Endothelial cell of umbilical vein (primary cell): ENCODE measurements at regions not wholly inside any gene's neighbourhood (a gene's known extent, or its start where the extent isn't known, plus 50 kb on each side); places are given as distances from the start of the nearest gene placed in this dataset.

Experiments
- BruUV-seq: library from RNA; stranded (reverse); fragments of 400-500 nt; replicated peaks from 2 replicates; lab custom pipeline; 2021; lab: Mats Ljungman, UMichigan
- CTCF ChIA-PET: fragments of 300-600, 350-600 bp; sonication (Branson Sonifier 250); formaldehyde crosslinking; loops from one replicate; lab custom pipeline; 2021; ENCODE audit warnings: antibody characterized with exemption, inconsistent platforms; lab: Charles Lee
- POLR2A ChIA-PET: fragments of 300-600, 350-600 bp; sonication (Branson Sonifier 250); formaldehyde crosslinking; loops from one replicate; lab custom pipeline; 2021; ENCODE audit warnings: antibody characterized with exemption, inconsistent platforms; lab: Charles Lee
- DNase-seq: peaks from one replicate; pipeline ENCODE4 v3.0.0-alpha.2; 2011; ENCODE audit warnings: low read depth, low spot score
- FAIRE-seq: peaks from 2 replicates; lab custom pipeline; 2011; peaks lifted over from hg19 to GRCh38; lab: Jason Lieb, UNC
- H2AFZ ChIP-seq: 2 replicates; pipeline ENCODE4 v1.6.0; 2012; ENCODE audit warnings: low read depth, low read length, control low read depth, inconsistent platforms
- H3K27ac ChIP-seq: 2 replicates; pipeline ENCODE4 v1.5.1; 2011; ENCODE audit warnings: low read depth, mild to moderate bottlenecking, control low read depth, low read length, moderate library complexity; ENCODE audit not compliant: insufficient read depth
- H3K27me3 ChIP-seq, 2 experiments: 2 replicates each; pipeline versions ENCODE4 v1.6.0 to v1.6.1; 2011; ENCODE audit warnings: low read length in 2 of 2, mixed read lengths in 1 of 2; ENCODE audit not compliant: control insufficient read depth in 2 of 2, insufficient read depth in 2 of 2
- H3K36me3 ChIP-seq, 2 experiments: 2 replicates in 1 of 2; 3 replicates in 1 of 2; pipeline ENCODE4 v1.5.1; 2011; ENCODE audit warnings: low read length in 2 of 2, mild to moderate bottlenecking in 1 of 2, moderate library complexity in 1 of 2; ENCODE audit not compliant: control insufficient read depth in 2 of 2, insufficient read depth in 2 of 2; ENCODE audit errors: extremely low read depth in 1 of 2
- H3K4me1 ChIP-seq: 3 replicates; pipeline ENCODE4 v1.5.1; 2011; ENCODE audit warnings: mild to moderate bottlenecking, low read length; ENCODE audit not compliant: control insufficient read depth, insufficient read depth; ENCODE audit errors: extremely low read depth
- H3K4me2 ChIP-seq: 2 replicates; pipeline ENCODE4 v1.6.1; 2011; ENCODE audit warnings: low read length, control low read depth, mixed read lengths; ENCODE audit not compliant: insufficient read depth
- H3K4me3 ChIP-seq, 3 experiments: fragments of 200-600 bp in 1 of 3; sonication (generic), shearing (Covaris generic) in 1 of 3; replicated peaks in 1 of 3; 2 replicates each; pipeline ENCODE4 v1.5.1; 2011 to 2016; ENCODE audit warnings: control low read depth in 3 of 3, low read length in 3 of 3, mild to moderate bottlenecking in 2 of 3, inconsistent platforms in 1 of 3, low read depth in 1 of 3, moderate library complexity in 1 of 3; ENCODE audit not compliant: insufficient read depth in 1 of 3
- H3K79me2 ChIP-seq: 2 replicates; pipeline ENCODE4 v1.6.0; 2012; ENCODE audit warnings: low read length, inconsistent platforms; ENCODE audit not compliant: control insufficient read depth, insufficient read depth
- H3K9ac ChIP-seq: replicated peaks from 2 replicates; pipeline ENCODE3; 2011; ENCODE audit warnings: low read length, control low read depth; ENCODE audit not compliant: insufficient read depth; ENCODE audit errors: extremely low read depth
- H3K9me1 ChIP-seq: replicated peaks from 3 replicates; pipeline ENCODE4 v1.6.0; 2011; ENCODE audit warnings: mild to moderate bottlenecking, low read length; ENCODE audit not compliant: control insufficient read depth, insufficient read depth; ENCODE audit errors: extremely low read depth
- H3K9me3 ChIP-seq: replicated peaks from 2 replicates; pipeline ENCODE4 v1.5.1; 2012; ENCODE audit warnings: low read length, inconsistent platforms; ENCODE audit not compliant: control insufficient read depth, insufficient read depth
- H4K20me1 ChIP-seq: replicated peaks from 2 replicates; pipeline ENCODE3; 2011; ENCODE audit warnings: mild to moderate bottlenecking, low read length; ENCODE audit not compliant: control insufficient read depth, insufficient read depth; ENCODE audit errors: extremely low read depth
- CTCF ChIP-seq, 2 donors: IDR thresholded peaks; 1 replicate in 1 of 2; 2 replicates in 1 of 2; pipeline ENCODE4 v1.5.1; 2011; ENCODE audit warnings: low read length in 2 of 2, mild to moderate bottlenecking in 2 of 2, moderate library complexity in 2 of 2, control low read depth in 1 of 2, inconsistent platforms in 1 of 2, low read depth in 1 of 2; ENCODE audit not compliant: insufficient read depth in 1 of 2; ENCODE audit errors: extremely low read depth in 1 of 2
- EZH2 ChIP-seq: IDR thresholded peaks from 2 replicates; pipeline ENCODE4 v1.6.1; 2012; ENCODE audit warnings: borderline replicate concordance, low read depth, mild to moderate bottlenecking, moderate library complexity, low read length, inconsistent platforms; ENCODE audit not compliant: severe bottlenecking
- FOS ChIP-seq: IDR thresholded peaks from 2 replicates; pipeline ENCODE4 v1.6.1; 2011; ENCODE audit warnings: mild to moderate bottlenecking, low read length, moderate library complexity, borderline replicate concordance; ENCODE audit not compliant: insufficient read depth
- GATA2 ChIP-seq: IDR thresholded peaks from 2 replicates; pipeline ENCODE4 v1.7.0; 2011; ENCODE audit warnings: low read depth, mild to moderate bottlenecking, moderate library complexity, mixed read lengths, low read length; ENCODE audit not compliant: insufficient read length, insufficient read depth
- JUN ChIP-seq: IDR thresholded peaks from 2 replicates; pipeline ENCODE4 v1.6.1; 2011; ENCODE audit warnings: borderline replicate concordance, low read depth; ENCODE audit not compliant: insufficient read length, insufficient read depth
- MAX ChIP-seq: IDR thresholded peaks from 2 replicates; pipeline ENCODE4 v1.6.1; 2011; ENCODE audit not compliant: insufficient read depth, insufficient read length
- MYC ChIP-seq: IDR thresholded peaks from one replicate; pipeline ENCODE4 v1.6.1; 2011; ENCODE audit warnings: mild to moderate bottlenecking, low read depth, low read length
- POLR2A ChIP-seq: IDR thresholded peaks from 2 replicates; pipeline ENCODE4 v1.6.1; 2012; ENCODE audit warnings: low read depth, mild to moderate bottlenecking, control low read depth, low read length
- POLR2AphosphoS5 ChIP-seq: IDR thresholded peaks from 2 replicates; pipeline ENCODE4 v1.6.1; 2012; ENCODE audit warnings: low read depth, mild to moderate bottlenecking, control low read depth, low read length, moderate library complexity; ENCODE audit not compliant: insufficient read depth
- dilution Hi-C: fragments of 300-500 bp; cut with MboI; formaldehyde crosslinking; loops from one replicate; pipeline ENCODE4 v1.15.0; 2019; ENCODE audit warnings: low sequenced_read_pairs; ENCODE audit not compliant: extremely low pct_ligation_motif_present
- intact Hi-C: fragments of 100-400 bp; cut with micrococcal nuclease; formaldehyde crosslinking; loops from one replicate; pipeline ENCODE4 v1.10.0; 2022

- peaks cover 4 to 8% of the 10 kb centered on the region in 2 experiments for H3K27me3 ChIP-seq
- BruUV-seq = no TSS peak
- no peaks in the 10 kb centered on the region for H3K36me3 ChIP-seq
- no peak overlapping the region for H2AFZ ChIP-seq
- no peak overlapping the region for H3K4me2 ChIP-seq
- dilution Hi-C loops = no loop called here
- no peak overlapping the region for H3K9ac ChIP-seq
- FAIRE-seq (no peak), DNase-seq (no peak)
- peaks cover 5% of the 10 kb centered on the region for H3K4me1 ChIP-seq
- no peak overlapping the region for H3K4me3 ChIP-seq
- no peaks in the 10 kb centered on the region for H3K9me1 ChIP-seq
- H3K79me2 ChIP-seq = no peaks in the 10 kb centered on the region
- intact Hi-C loops = no loop called here
- no peaks in the 10 kb centered on the region for H3K9me3 ChIP-seq
- ChIA-PET CTCF (no interaction called here), POLR2A (no interaction called here)
- TF ChIP-seq POLR2AphosphoS5 = no peak
- TF ChIP-seq FOS = no peak
- no peak for TF ChIP-seq JUN
- TF ChIP-seq GATA2 = no peak
- no peak for TF ChIP-seq MAX
- TF ChIP-seq MYC = no peak
- TF ChIP-seq CTCF (IDR thresholded peaks at IDR 0.05; ENCODE audit: extremely low read depth in 1 of 2, insufficient read depth in 1 of 2, low read depth in 1 of 2, low read length in 2 of 2) = no peak
- TF ChIP-seq EZH2 = no peak
- no peak for TF ChIP-seq POLR2A
- no peaks in the 10 kb centered on the region for H4K20me1 ChIP-seq
- no peak overlapping the region for H3K27ac ChIP-seq
These were observed 303.6 kb downstream of the PIK3R1 start for GRCh38 chr5:68519143-68519542.
